H1 (cell line): ENCODE measurements at regions not wholly inside any gene's neighbourhood (a gene's known extent, or its start where the extent isn't known, plus 50 kb on each side); places are given as distances from the start of the nearest gene placed in this dataset.
A peak's percentile ranks its signal among the peaks of the same experiment; 100 is the strongest.

Experiments
- CTCF ChIA-PET: fragments of 300-600 bp; sonication (Branson Sonifier 250); formaldehyde crosslinking; loops from one replicate; lab custom pipeline; 2021; ENCODE audit not compliant: partially characterized antibody; lab: Charles Lee
- POLR2A ChIA-PET: fragments of 300-600 bp; sonication (Branson Sonifier 250); formaldehyde crosslinking; loops from one replicate; lab custom pipeline; 2021; ENCODE audit warnings: inconsistent platforms; ENCODE audit not compliant: partially characterized antibody; lab: Charles Lee
- DNase-seq, 2 experiments: peaks; one replicate each; pipeline versions ENCODE4 v3.0.0 to v3.0.0-alpha.2; 2010 to 2022; ENCODE audit warnings: low spot score in 2 of 2, low read depth in 1 of 2, mixed read lengths in 1 of 2
- FAIRE-seq: peaks from 2 replicates; lab custom pipeline; 2011; peaks lifted over from hg19 to GRCh38; lab: Jason Lieb, UNC
- H2AFZ ChIP-seq: 2 replicates; pipeline ENCODE4 v1.8.1; 2012; ENCODE audit warnings: low read length, inconsistent platforms
- H2AK5ac ChIP-seq: 2 replicates; pipeline ENCODE4 v1.6.1; 2013; ENCODE audit warnings: low read depth, low read length
- H2BK120ac ChIP-seq: replicated peaks from 2 replicates; pipeline ENCODE3; 2013; ENCODE audit warnings: low read depth, low read length, inconsistent platforms
- H2BK12ac ChIP-seq: 2 replicates; pipeline ENCODE4 v1.6.1; 2013; ENCODE audit warnings: low read depth, low read length
- H2BK15ac ChIP-seq: 2 replicates; pipeline ENCODE4 v1.6.1; 2013; ENCODE audit warnings: low read length
- H2BK20ac ChIP-seq: 2 replicates; pipeline ENCODE4 v1.6.1; 2013; ENCODE audit warnings: low read length
- H2BK5ac ChIP-seq: 2 replicates; pipeline ENCODE4 v1.6.1; 2013; ENCODE audit warnings: low read depth, low read length
- H3K14ac ChIP-seq: 2 replicates; pipeline ENCODE4 v1.6.1; 2013; ENCODE audit warnings: inconsistent platforms; ENCODE audit not compliant: insufficient read length
- H3K18ac ChIP-seq: 2 replicates; pipeline ENCODE4 v1.6.1; 2013; ENCODE audit warnings: low read length; ENCODE audit errors: extremely low read depth
- H3K23ac ChIP-seq: 2 replicates; pipeline ENCODE4 v1.6.1; 2013; ENCODE audit warnings: inconsistent platforms; ENCODE audit not compliant: insufficient read length
- H3K23me2 ChIP-seq: 2 replicates; pipeline ENCODE4 v1.6.1; 2013; ENCODE audit warnings: low read depth, low read length
- H3K27ac ChIP-seq: 2 replicates; pipeline ENCODE4 v1.6.1; 2011; ENCODE audit warnings: low read depth, low read length, inconsistent platforms
- H3K27me3 ChIP-seq, 4 experiments: replicated peaks in 1 of 4; 1 replicate in 1 of 4; 2 replicates in 3 of 4; pipeline versions ENCODE4 v1.6.1 to v1.8.1; 2011 to 2013; ENCODE audit warnings: low read length in 3 of 4, mild to moderate bottlenecking in 3 of 4, inconsistent platforms in 2 of 4, mixed read lengths in 2 of 4, moderate library complexity in 1 of 4; ENCODE audit not compliant: control insufficient read depth in 3 of 4, insufficient read depth in 3 of 4; ENCODE audit errors: extremely low read depth in 1 of 4
- H3K36me3 ChIP-seq, 4 experiments: 2 replicates each; pipeline versions ENCODE4 v1.6.1 to v1.8.1; 2011 to 2013; ENCODE audit warnings: mild to moderate bottlenecking in 4 of 4, low read length in 3 of 4, moderate library complexity in 2 of 4, control low read depth in 1 of 4, inconsistent platforms in 1 of 4; ENCODE audit not compliant: insufficient read depth in 4 of 4, control insufficient read depth in 2 of 4
- H3K4ac ChIP-seq: replicated peaks from 2 replicates; pipeline ENCODE3; 2013; ENCODE audit warnings: low read length, low read depth, mixed read lengths, inconsistent platforms; ENCODE audit not compliant: insufficient read length
- H3K4me1 ChIP-seq, 4 experiments: replicated peaks in 1 of 4; 1 replicate in 1 of 4; 2 replicates in 3 of 4; pipeline versions ENCODE4 v1.6.1 to v1.8.1; 2011 to 2013; ENCODE audit warnings: low read length in 3 of 4, inconsistent platforms in 2 of 4, mixed read lengths in 1 of 4; ENCODE audit not compliant: insufficient read depth in 4 of 4, control insufficient read depth in 3 of 4
- H3K4me2 ChIP-seq, 2 experiments: 2 replicates each; pipeline versions ENCODE4 v1.6.1 to v1.8.1; 2011 to 2013; ENCODE audit warnings: low read depth in 2 of 2, low read length in 2 of 2, control low read depth in 1 of 2, inconsistent platforms in 1 of 2, mild to moderate bottlenecking in 1 of 2; ENCODE audit not compliant: insufficient read depth in 1 of 2
- H3K4me3 ChIP-seq, 4 experiments: fragments of 200-600, 300-600 bp in 1 of 4; sonication (generic), shearing (Covaris generic), sonication (Bioruptor Twin) in 1 of 4; 2 replicates each; pipeline versions ENCODE4 v1.5.1 to v1.8.1; 2011 to 2016; ENCODE audit warnings: low read length in 4 of 4, low read depth in 3 of 4, control low read depth in 2 of 4, inconsistent platforms in 2 of 4, mild to moderate bottlenecking in 2 of 4, mixed read lengths in 1 of 4, moderate library complexity in 1 of 4; ENCODE audit not compliant: insufficient read depth in 2 of 4; ENCODE audit errors: extremely low read depth in 1 of 4
- H3K56ac ChIP-seq: replicated peaks from 2 replicates; pipeline ENCODE3; 2013; ENCODE audit warnings: low read depth, mild to moderate bottlenecking, mixed read lengths, low read length, inconsistent platforms; ENCODE audit not compliant: insufficient read length
- H3K79me1 ChIP-seq: 2 replicates; pipeline ENCODE4 v1.6.1; 2013; ENCODE audit warnings: low read depth, low read length, control low read depth
- H3K79me2 ChIP-seq, 2 experiments: 2 replicates each; pipeline versions ENCODE4 v1.6.1 to v1.8.1; 2012 to 2013; ENCODE audit warnings: low read length in 2 of 2, mild to moderate bottlenecking in 2 of 2, inconsistent platforms in 1 of 2; ENCODE audit not compliant: insufficient read depth in 2 of 2, control insufficient read depth in 1 of 2
- H3K9ac ChIP-seq, 4 experiments: replicated peaks in 1 of 4; 1 replicate in 1 of 4; 2 replicates in 3 of 4; pipeline versions ENCODE4 v1.6.1 to v1.8.1; 2011 to 2013; ENCODE audit warnings: low read depth in 3 of 4, low read length in 3 of 4, control low read depth in 2 of 4, mild to moderate bottlenecking in 2 of 4, moderate library complexity in 2 of 4, inconsistent platforms in 1 of 4; ENCODE audit errors: extremely low read depth in 1 of 4
- H3K9me3 ChIP-seq, 2 experiments: 2 replicates each; pipeline versions ENCODE4 v1.6.1 to v1.8.1; 2012 to 2013; ENCODE audit warnings: mild to moderate bottlenecking in 2 of 2, moderate library complexity in 2 of 2, control low read depth in 1 of 2, inconsistent platforms in 1 of 2, low read depth in 1 of 2, low read length in 1 of 2, mixed read lengths in 1 of 2; ENCODE audit not compliant: insufficient read depth in 2 of 2
- H4K20me1 ChIP-seq, 2 experiments: replicated peaks in 1 of 2; 2 replicates each; pipeline versions ENCODE3 to v1.8.1; 2011 to 2013; ENCODE audit warnings: inconsistent platforms in 2 of 2, low read length in 2 of 2, mild to moderate bottlenecking in 1 of 2; ENCODE audit not compliant: insufficient read depth in 2 of 2, control insufficient read depth in 1 of 2
- H4K5ac ChIP-seq: 2 replicates; pipeline ENCODE4 v1.6.1; 2013; ENCODE audit warnings: low read length, low read depth, mixed read lengths, inconsistent platforms; ENCODE audit not compliant: insufficient read length
- H4K8ac ChIP-seq: 2 replicates; pipeline ENCODE4 v1.8.0; 2013; ENCODE audit warnings: mild to moderate bottlenecking, moderate library complexity, low read length, inconsistent platforms; ENCODE audit not compliant: insufficient read depth; ENCODE audit errors: extremely low read depth
- H4K91ac ChIP-seq: replicated peaks from 2 replicates; pipeline ENCODE3; 2013; ENCODE audit warnings: low read length, mixed read lengths, inconsistent platforms; ENCODE audit not compliant: insufficient read length
- GTF2F1 ChIP-seq: IDR thresholded peaks from 2 replicates; pipeline ENCODE4 v1.6.1; 2012; ENCODE audit warnings: low read depth, low read length, improper control_type of control experiment, borderline replicate concordance
- POLR2AphosphoS5 ChIP-seq: IDR thresholded peaks from 2 replicates; pipeline ENCODE4 v1.6.1; 2011; ENCODE audit warnings: low read depth, low read length
- RNF2 ChIP-seq: fragments of 200-900, 300-1000 bp; sonication (generic); IDR thresholded peaks from 2 replicates; pipeline ENCODE4 v1.7.1; 2016; ENCODE audit warnings: borderline replicate concordance, low read depth, mild to moderate bottlenecking, antibody characterized with exemption, low read length; ENCODE audit not compliant: poor library complexity, severe bottlenecking; ENCODE audit errors: missing control alignments
- SRF ChIP-seq: IDR thresholded peaks from 2 replicates; pipeline ENCODE4 v1.6.1; 2011; ENCODE audit warnings: mild to moderate bottlenecking, low read depth, low read length, moderate library complexity
- WGBS, 2 experiments: shearing (Covaris generic) in 1 of 2; methylation state at CpG; one replicate each; pipeline versions ENCODE4 v1.1.6 to v1.1.7; 2013 to 2015; ENCODE audit warnings: low lambda C conversion rate in 2 of 2, mixed read lengths in 2 of 2, inconsistent platforms in 1 of 2, low coverage in 1 of 2, missing lambda C conversion rate in 1 of 2; ENCODE audit not compliant: insufficient replicate concordance in 2 of 2, insufficient coverage in 1 of 2, insufficient read length in 1 of 2; ENCODE audit errors: extremely low coverage in 1 of 2, missing lambda C conversion rate in 1 of 2; 5-methylcytosine and 5-hydroxymethylcytosine counted together

DNA sequence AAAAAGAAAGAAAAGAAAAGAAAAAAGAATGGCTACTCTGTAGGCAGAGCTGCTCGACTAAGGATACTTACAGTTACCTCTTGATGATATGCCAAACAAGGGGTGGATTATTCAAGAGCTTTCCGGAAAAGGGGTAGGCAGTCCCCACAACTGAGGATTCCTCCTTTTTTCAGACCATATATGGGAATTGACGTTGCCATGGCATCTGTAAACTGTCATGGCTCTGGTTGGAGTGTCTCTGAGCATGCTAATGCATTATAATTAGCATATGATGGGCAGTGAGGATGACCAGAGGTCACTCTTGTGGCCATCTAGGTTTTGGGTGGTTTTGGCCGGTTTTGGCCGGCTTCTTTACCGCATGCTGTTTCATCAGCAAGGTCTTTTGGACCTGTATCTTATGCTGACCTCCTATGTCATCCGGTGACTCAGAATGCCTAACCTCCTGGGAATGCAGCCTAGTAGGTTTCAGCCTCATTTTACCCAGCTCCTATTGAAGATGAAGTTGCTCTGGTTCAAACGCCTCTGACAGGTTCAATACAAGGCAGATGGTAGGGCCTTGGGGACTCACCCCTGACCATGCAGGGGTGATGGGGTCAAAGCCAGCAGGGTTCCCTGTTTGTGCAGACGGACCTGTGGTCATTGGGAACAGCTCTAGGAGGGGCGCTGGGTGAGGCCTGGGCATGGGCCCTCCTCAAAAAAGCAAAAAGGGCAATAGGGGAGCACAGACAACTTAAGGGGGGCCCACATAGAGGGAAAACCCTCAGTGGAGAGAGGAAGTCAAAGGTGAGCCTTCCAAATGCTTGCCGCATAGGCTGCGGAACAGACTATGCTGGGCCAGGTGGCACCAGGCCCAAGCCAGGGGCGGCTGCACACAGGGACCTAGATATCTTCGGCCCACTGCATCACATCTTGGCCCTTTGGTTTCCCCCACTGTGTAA is 251.2 kb upstream of the RAB6C start:
- H2BK20ac ChIP-seq = no peak overlapping the region
- no peaks in the 10 kb centered on the region for H3K4me1 ChIP-seq
- 86% methylated on average over 13 of the region's 14 CpGs; no CpG with 5 or more reads in 1 of the 2 experiments for WGBS, 2 experiments
- no peak for DNase-seq
- H3K56ac ChIP-seq = no peak overlapping the region
- no peak overlapping the region for H2BK12ac ChIP-seq
- no peak overlapping the region for H2AK5ac ChIP-seq
- peak; percentile 78 for TF ChIP-seq SRF
- no peak for TF ChIP-seq RNF2
- no peak for TF ChIP-seq GTF2F1
- TF ChIP-seq POLR2AphosphoS5 = no peak
- H3K14ac ChIP-seq = no peak overlapping the region
- H2AFZ ChIP-seq = no peak overlapping the region
- H3K27me3 ChIP-seq = no peaks in the 10 kb centered on the region
- no peak overlapping the region for H4K5ac ChIP-seq
- no peak overlapping the region for H2BK5ac ChIP-seq
- no peaks in the 10 kb centered on the region for H3K36me3 ChIP-seq
- ChIA-PET CTCF (interaction anchor here (0.7 to 1.8 kb wide), 4 partner anchors 20 to 231 kb away, joined by 3 to 5 read pairs (median 4); no protein-coding TSS in a partner anchor), POLR2A (no interaction called here)
- no peaks in the 10 kb centered on the region for H3K79me1 ChIP-seq
- H3K27ac ChIP-seq = no peak overlapping the region
- H4K8ac ChIP-seq = no peak overlapping the region
- H3K4me2 ChIP-seq = no peak overlapping the region
- H3K4me3 ChIP-seq = no peak overlapping the region
- no peak overlapping the region for H2BK120ac ChIP-seq
- H3K18ac ChIP-seq = no peak overlapping the region
- H3K9me3 ChIP-seq = no peaks in the 10 kb centered on the region
- no peaks in the 10 kb centered on the region for H4K20me1 ChIP-seq
- H3K23ac ChIP-seq = no peak overlapping the region
- H3K4ac ChIP-seq = no peak overlapping the region
- FAIRE-seq = no peak
- H3K79me2 ChIP-seq = no peaks in the 10 kb centered on the region
- H3K9ac ChIP-seq = no peak overlapping the region
- H3K23me2 ChIP-seq = no peaks in the 10 kb centered on the region
- no peak overlapping the region for H2BK15ac ChIP-seq
- H4K91ac ChIP-seq = no peak overlapping the region
